GM19395 (cell line): ENCODE measurements at regions not wholly inside any gene's neighbourhood (a gene's known extent, or its start where the extent isn't known, plus 50 kb on each side); places are given as distances from the start of the nearest gene placed in this dataset.
"Not testable (repeated sequence)": the region's sequence is repeated elsewhere in the genome, so short reads cannot be mapped to it uniquely, and the experiment has no call there.

ENCODE experiments used
- ATAC-seq: cut with Tn5 transposase; IDR thresholded peaks from one replicate; pipeline ENCODE4 v1.9.1; 2021; ENCODE audit warnings: mild to moderate bottlenecking, moderate library complexity; ENCODE audit not compliant: unreplicated experiment

DNA sequence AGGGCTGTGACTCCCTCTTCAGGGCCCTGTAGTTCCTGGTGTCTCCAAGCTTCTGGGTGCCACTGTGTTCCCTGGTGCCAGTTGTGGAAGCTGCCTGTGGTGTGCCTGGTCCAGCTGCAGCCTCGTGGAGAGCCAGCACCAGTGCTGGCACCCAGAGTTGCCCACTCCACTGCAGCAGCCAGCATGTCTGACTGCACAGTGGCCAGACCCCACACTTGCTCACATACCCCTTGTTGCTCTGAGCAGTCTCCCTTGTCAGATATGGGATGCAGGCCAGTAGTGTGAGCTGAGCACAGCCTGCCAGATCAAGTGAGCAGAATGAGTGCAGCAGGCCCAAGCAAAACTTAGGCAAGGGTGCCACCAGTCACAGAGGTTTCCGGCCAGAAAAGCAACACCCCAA, 108.6 kb downstream of the ZMAT1 start:
- ATAC-seq, result no peak

DNA sequence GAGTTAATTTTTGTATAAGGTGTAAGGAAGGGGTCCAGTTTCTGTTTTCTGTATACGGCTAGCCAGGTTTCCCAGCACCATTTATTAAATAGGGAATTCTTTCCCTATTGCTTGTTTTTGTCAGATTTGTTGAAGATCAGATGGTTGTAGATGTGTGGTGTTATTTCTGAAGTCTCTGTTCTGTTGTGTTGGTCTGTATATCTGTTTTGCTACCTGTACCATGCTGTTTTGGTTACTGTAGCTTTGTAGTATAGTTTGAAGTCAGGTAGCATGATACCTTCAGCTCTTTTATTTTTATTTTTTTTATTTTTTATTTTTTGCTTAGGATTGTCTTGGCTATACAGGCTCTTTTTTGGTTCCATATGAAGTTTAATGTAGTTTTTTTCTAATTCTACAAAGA, 114.1 kb downstream of the ZMAT1 start:
- ATAC-seq, result not testable (repeated sequence)

- no peak for ATAC-seq
These were observed 118.6 kb downstream of the ZMAT1 start for GRCh38 chrX:101813200-101813599.

- ATAC-seq, result no peak
These were observed 128.4 kb downstream of the ZMAT1 start for GRCh38 chrX:101803451-101803850.

DNA sequence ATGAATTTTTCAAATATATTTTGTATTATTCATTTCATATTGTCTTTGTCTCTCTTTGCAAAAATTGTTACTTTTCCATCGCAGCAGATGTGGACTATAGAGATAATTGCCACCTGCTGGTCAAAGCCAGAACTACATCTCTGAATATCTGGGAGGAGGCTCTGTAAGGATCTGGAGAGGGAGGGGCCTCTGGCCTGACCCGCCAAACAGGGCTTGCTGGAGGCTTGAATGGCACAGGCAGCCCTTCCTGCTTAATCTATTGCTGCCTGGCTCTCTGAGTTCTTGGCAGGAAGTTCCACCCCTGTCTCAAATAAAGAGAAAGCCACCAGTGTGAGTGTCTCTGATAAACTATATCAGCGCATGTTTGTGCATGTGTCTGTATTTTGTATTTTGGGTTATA, 132.4 kb downstream of the ZMAT1 start:
- peak; percentile 99 for ATAC-seq

GRCh38 chrX:101787934-101788333, 128.3 kb upstream of the ARMCX2 start:
- ATAC-seq, result no peak

- ATAC-seq, result no peak
These were observed 125.5 kb upstream of the ARMCX2 start for GRCh38 chrX:101785142-101785541.

- not testable (repeated sequence) for ATAC-seq
These were observed 120.8 kb upstream of the ARMCX2 start for GRCh38 chrX:101780421-101780820.

GRCh38 chrX:101774340-101774739, 114.7 kb upstream of the ARMCX2 start:
- peak; percentile 100 for ATAC-seq

DNA sequence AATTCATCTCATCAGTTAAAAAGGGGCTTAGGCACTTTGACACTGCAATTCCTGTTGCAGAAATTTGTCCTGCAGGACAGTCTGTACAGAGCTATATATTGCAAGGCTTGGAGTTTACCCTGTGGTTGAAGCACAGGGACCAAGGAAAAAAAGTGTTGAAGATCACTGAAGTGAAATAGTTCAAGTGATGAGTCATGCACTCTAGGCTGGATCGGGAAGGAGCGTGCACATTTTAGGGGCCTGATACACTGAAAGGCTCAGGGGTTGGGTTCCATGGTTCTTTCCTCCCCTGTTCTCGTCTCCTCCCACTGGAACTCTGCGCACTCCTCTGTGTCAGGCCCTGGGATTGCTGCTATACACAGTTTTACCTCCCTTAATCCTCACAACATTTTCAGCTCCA, 104.9 kb upstream of the ARMCX2 start:
- ATAC-seq, result no peak

DNA sequence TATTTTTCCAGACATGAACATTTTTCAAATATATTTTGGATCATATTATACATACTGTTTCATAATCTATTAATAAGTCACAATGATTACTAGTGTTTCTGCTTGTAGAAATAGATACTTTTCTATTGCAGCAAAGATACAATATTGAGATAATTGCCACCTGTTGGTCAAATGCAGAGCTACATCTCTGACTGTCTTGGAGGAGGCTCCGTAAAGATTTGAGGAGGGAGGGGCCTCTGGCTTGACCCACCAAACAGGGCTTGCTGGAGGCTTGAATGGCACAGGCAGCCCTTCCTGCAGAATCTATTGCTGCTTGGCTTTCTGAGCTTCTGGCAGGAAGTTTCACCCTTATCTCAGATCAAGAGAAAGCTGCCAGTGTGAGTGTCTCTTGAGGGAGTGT, 99.3 kb upstream of the ARMCX2 start:
- peak; percentile 90 for ATAC-seq

DNA sequence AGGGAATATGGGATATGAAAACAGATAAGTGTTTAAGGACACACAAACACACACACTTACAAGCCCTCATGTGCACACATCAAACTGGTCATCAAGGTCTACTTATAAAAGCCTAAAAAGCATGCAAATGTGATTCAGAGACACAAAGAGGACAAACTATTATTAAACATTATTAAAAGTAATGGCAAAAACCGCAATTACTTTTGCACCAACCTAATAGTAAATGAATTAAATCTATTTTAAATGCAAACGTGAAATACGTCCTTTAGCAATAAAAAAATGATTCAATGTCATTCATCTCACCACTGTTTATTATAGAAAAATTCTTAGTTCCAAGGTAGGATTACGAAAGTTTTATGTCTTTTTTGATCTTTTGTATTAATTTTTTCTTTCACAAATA, 91.1 kb upstream of the ARMCX2 start:
- no peak for ATAC-seq

DNA sequence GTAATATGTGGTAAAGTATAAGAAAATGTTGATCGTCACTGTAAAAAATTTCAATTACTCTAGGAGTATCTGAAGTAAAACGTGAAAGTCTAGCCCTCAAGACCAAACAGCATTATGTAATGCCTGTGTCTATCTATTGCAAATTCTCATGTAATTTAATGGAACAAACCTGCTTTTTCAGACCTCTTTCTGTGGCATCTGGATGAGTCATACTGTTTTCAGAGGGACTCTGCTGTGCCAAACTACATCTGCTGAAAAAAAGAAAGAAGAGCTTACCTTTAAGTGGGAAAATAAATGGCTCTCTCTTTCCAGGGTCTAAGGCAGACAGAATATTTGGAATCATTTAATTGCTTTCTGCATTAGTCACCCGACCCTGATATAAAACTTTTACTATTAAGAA, 89.8 kb upstream of the ARMCX2 start:
- ATAC-seq, result no peak

GRCh38 chrX:101745046-101745445, 85.4 kb upstream of the ARMCX2 start:
- ATAC-seq, result no peak

DNA sequence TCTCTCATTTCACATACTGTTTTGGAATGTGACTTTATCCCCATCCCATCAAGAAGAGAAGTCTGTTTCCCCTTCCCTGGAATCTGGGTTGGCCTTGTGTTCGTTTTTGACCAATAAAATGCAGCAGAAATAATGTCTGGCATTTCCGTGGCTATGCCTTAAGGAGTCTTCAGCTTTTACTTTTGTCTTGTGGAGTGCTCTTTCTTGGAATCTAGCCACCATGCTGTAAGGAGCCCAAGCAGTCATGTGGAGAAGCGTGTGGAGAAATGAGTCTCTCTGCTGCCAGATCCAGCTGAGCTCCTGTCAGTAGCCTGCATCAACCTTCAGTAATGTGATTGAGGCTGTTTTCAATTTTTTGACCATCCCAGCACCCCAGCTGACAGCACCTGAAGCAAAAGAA, 84.4 kb upstream of the ARMCX2 start:
- ATAC-seq, result no peak

- no peak for ATAC-seq
These were observed 81.0 kb upstream of the ARMCX2 start for GRCh38 chrX:101740642-101741041.

DNA sequence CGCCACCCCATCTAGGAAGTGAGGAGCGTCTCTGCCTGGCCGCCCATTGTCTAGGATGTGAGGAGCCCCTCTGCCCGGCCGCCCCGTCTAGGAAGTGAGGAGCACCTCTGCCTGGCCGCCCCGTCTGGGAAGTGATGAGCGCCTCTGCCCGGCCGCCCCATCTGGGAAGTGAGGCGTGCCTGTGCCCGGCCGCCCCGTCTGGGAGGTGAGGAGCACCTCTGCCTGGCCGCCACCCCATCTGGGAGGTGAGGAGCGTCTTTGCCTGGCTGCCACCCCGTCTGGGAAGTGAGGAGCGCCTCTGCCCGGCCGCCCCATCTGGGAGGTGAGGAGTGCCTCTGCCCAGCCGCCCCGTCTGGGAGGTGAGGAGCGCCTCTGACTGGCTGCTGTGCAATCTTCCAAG, 79.2 kb upstream of the ARMCX2 start:
- not testable (repeated sequence) for ATAC-seq

DNA sequence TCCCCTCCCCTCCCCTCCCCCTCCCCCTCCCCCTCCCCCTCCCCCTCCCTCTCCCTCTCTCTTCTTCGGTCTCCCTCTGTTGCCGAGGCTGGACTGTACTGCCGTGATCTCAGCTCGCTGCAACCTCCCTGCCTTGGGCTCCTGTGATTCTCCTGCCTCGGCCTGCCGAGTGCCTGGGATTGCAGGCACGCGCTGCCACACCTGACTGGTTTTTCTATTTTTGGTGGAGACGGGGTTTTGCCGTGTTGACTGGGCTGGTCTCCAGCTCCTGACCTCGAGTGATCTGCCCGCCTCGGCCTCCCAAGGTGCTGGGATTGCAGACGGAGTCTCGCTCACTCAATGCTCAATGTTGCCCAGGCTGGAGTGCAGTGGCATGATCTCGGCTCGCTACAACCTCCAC, 78.8 kb upstream of the ARMCX2 start:
- ATAC-seq, result not testable (repeated sequence)

- no peak for ATAC-seq
These were observed 77.0 kb upstream of the ARMCX2 start for GRCh38 chrX:101736651-101737050.

DNA sequence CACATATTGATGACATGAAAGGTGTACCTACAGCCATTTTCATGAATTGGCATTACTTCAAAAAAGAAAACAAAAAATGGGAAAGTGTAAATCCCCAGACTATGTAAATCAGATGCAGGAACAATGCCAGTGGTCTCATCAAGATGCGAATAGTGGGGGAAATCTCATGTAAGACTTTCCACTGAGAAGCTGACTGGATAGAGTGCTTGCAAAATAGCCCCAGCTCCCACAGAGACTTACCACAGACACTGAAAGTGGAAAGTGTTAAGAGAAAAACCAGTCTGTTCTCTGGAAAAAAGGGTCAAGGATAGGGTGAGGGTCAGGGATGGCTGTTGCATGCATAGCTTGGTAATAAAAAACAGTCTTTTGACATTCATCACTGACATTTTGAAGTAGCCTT, 73.2 kb upstream of the ARMCX2 start:
- ATAC-seq, result no peak

GRCh38 chrX:101729986-101730385, 70.3 kb upstream of the ARMCX2 start:
- no peak for ATAC-seq
